Heart right ventricle (tissue), 16 donors: ENCODE measurements at regions not wholly inside any gene's neighbourhood (a gene's known extent, or its start where the extent isn't known, plus 50 kb on each side); places are given as distances from the start of the nearest gene placed in this dataset.

Experiments used
- ATAC-seq, 8 donors: fragments of 200-7000 bp; cut with Tn5 transposase; one replicate each; pipeline ENCODE4 v1.9.1; 2020; ENCODE audit warnings: mild to moderate bottlenecking in 8 of 8, moderate library complexity in 8 of 8, moderate number of reproducible peaks in 1 of 8
- DNase-seq, 2 donors: peaks; one replicate each; pipeline ENCODE4 v3.0.0-alpha.2; 2020
- H3K27ac ChIP-seq, 10 donors: fragments of 200-600 bp; sonication (generic) in 2 of 10; one replicate each; pipeline versions ENCODE4 v1.5.0 to v1.8.0; 2020 to 2022; ENCODE audit warnings: mild to moderate bottlenecking in 3 of 10
- H3K27me3 ChIP-seq, 7 donors: fragments of 200-600 bp; one replicate each; pipeline ENCODE4 v1.8.0; 2021 to 2022; ENCODE audit warnings: mild to moderate bottlenecking in 2 of 7
- H3K36me3 ChIP-seq, 9 donors: fragments of 200-600 bp; sonication (generic) in 1 of 9; one replicate each; pipeline versions ENCODE4 v1.5.0 to v1.8.0; 2020 to 2022; ENCODE audit warnings: mild to moderate bottlenecking in 2 of 9
- H3K4me1 ChIP-seq, 9 donors: fragments of 200-600 bp; sonication (generic) in 1 of 9; one replicate each; pipeline versions ENCODE4 v1.5.0 to v1.8.0; 2020 to 2022; ENCODE audit warnings: mild to moderate bottlenecking in 4 of 9
- H3K4me3 ChIP-seq, 10 donors: fragments of 200-600 bp; sonication (generic) in 2 of 10; one replicate each; pipeline versions ENCODE4 v1.5.0 to v1.8.0; 2020 to 2022; ENCODE audit warnings: mild to moderate bottlenecking in 7 of 10, moderate library complexity in 2 of 10
- H3K9me3 ChIP-seq, 11 donors: fragments of 200-600 bp in 10 of 11; sonication (generic) in 2 of 11; one replicate each; pipeline versions ENCODE4 v1.5.0 to v1.8.0; 2013 to 2022; ENCODE audit warnings: mild to moderate bottlenecking in 2 of 11, control low read depth in 1 of 11, moderate library complexity in 1 of 11
- WGBS, 2 donors: extraction: QIAGEN DNeasy Blood & Tissue Kit; methylation state at CpG; one replicate each; pipeline ENCODE4 v1.1.7; 2013; ENCODE audit warnings: inconsistent platforms in 1 of 2; 5-methylcytosine and 5-hydroxymethylcytosine counted together
- intact Hi-C, 10 donors: fragments of 100-400 bp; cut with DNase I; formaldehyde crosslinking; loops; one replicate each; pipeline versions ENCODE4 v1.11.1 to v1.14.2; 2022
- TF ChIP-seq, protein P1 (sequence below), 9 donors: fragments of 200-600 bp; sonication (generic) in 2 of 9; IDR thresholded peaks; one replicate each; pipeline versions ENCODE4 v1.5.0 to v1.8.0; 2021 to 2022; ENCODE audit warnings: antibody characterized with exemption in 9 of 9, mild to moderate bottlenecking in 5 of 9, moderate library complexity in 1 of 9
- donor health status: Arrhythmogenic right ventricular cardiomyopathy.
- donor health status: ischemic (EF 13 %, LVEDD 7.1; RV severe dilation, severe dysfunction).
- donor health status: healthy with polysubstance abuse.
- donor health status: DM: no; HTN: yes; CAD: no.
- donor health status: DM: no; HTN: no; CAD: no.
- donor health status: ischemic (EF 25% LVEDD 6.9; RV normal size, moderate dysfunction).
- donor health status: ischemic (EF 25% LVEDD 5.7; RV mildly dilated, moderate dysfunction).
- donor health status: healthy.
- donor health status: DM: yes; HTN: yes; CAD: no.
- donor health status: Ischemic cardiomyopathy.
- donor health status: ischemic (EF 35%, LVEDD 5.7; RV mildly dilated, moderate dysfunction).
- donor health status: nonischemic (EF 11% LVEDD 7.7; RV severe dilation, severe dysfunction).
- donor health status: DM: yes; HTN: yes; CAD: no.
- donor health status: PGD.
- donor health status: ischemic (EF 29% LVEDD 5.4; RV normal size, mild dysfunction).
- donor health status: nonischemic (EF 23%, LVEDD 6.1; RV moderate dilation, normal function).

DNA sequence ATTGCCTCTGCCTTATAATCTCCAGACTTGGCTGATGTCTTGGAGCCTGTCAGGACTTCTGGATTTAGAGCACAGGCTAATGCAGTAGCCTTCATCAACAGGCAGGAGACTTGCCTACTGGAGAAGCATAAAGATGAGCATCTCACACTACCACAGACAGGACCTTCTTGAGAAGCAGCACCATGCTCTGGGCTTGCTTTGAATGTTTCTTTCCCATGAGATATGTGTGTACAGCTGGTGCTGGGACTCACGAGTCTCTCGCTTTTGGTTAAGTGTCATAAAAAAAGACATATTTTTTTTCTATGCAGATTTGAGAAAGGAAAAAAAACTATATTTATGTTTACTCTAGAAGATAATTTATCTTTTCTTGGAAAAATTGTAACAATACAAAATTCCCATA, 671.3 kb downstream of the MRPL39 start:
- TF ChIP-seq, protein P1, sequence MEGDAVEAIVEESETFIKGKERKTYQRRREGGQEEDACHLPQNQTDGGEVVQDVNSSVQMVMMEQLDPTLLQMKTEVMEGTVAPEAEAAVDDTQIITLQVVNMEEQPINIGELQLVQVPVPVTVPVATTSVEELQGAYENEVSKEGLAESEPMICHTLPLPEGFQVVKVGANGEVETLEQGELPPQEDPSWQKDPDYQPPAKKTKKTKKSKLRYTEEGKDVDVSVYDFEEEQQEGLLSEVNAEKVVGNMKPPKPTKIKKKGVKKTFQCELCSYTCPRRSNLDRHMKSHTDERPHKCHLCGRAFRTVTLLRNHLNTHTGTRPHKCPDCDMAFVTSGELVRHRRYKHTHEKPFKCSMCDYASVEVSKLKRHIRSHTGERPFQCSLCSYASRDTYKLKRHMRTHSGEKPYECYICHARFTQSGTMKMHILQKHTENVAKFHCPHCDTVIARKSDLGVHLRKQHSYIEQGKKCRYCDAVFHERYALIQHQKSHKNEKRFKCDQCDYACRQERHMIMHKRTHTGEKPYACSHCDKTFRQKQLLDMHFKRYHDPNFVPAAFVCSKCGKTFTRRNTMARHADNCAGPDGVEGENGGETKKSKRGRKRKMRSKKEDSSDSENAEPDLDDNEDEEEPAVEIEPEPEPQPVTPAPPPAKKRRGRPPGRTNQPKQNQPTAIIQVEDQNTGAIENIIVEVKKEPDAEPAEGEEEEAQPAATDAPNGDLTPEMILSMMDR (IDR thresholded peaks at IDR 0.05): no peak
- H3K4me3 ChIP-seq: no peak overlapping the region
- H3K36me3 ChIP-seq: no peaks in the 10 kb centered on the region
- DNase-seq: no peak
- peak in 1 of 8 donors; percentile 45 for ATAC-seq
- peaks cover 0 to 3% (median 0%) of the 10 kb centered on the region in 11 donors for H3K9me3 ChIP-seq
- no peaks in the 10 kb centered on the region for H3K27me3 ChIP-seq
- H3K4me1 ChIP-seq: peaks cover 0 to 11% (median 0%) of the 10 kb centered on the region in 9 donors
- intact Hi-C loops: no loop called here
- H3K27ac ChIP-seq: peak overlapping the region in 1 of 10 donors; percentile 23
- 50 to 68% methylated on average over 2 of the region's 2 CpGs for WGBS, 2 donors

DNA sequence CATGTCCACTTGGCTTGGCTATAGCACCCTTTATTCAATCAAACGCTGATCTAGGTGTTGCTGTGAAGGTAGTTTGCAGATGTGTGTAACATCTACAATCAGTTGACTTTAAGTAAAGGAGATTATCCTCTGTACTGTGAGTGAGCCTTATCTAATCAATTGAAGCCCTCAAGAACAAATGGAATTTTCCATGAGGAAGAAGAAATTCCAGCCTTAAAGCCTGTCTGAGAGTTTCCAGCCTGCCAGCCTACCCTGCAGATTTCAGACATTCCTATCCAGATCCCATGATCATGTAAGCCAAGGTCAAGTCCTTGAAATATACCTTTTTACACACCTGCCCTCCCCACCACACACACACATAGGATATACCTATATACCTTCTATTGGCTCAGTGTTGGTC, 696.7 kb downstream of the MRPL39 start:
- Histone ChIP-seq H3K36me3 (no peaks in the 10 kb centered on the region), H3K27me3 (no peaks in the 10 kb centered on the region), H3K4me1 (no peaks in the 10 kb centered on the region), H3K4me3 (no peak overlapping the region), H3K9me3 (peaks cover 0 to 4% (median 0%) of the 10 kb centered on the region in 11 donors), H3K27ac (no peak overlapping the region)
- TF ChIP-seq, protein P1 (IDR thresholded peaks at IDR 0.05): no peak
- WGBS, 2 donors: 22 to 39% methylated on average over 1 of the region's 1 CpG
- ATAC-seq: no peak
- intact Hi-C loops: no loop called here
- DNase-seq: no peak

DNA sequence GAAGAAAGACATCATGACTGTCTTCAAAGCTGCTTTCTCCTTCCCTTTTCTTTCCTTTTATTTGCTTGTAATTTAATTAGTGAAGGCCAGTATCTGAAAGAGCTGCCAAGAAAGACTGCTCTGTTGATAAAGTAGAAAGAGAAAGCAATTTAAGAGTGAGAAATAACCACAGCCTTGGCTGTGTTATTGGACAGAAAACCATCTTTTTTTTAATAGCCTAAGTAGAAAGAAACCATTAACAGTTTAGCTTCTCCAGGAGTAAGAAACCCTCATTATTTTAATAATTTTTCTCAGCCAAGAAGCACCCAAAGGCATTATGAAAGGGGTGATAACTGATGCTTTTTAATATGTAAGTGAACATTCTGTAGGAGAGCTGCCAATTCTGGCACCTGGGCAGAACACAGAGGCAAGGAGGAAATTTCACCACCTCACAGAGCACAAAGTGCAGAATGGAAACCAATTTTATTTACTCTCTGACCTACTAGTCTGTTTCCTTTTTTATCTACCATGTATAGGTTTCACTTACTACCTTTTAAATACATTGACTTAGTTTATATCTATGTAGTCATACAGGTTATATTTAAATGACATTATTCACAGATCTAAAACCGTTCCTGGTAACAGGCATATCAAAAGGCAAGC, 703.2 kb downstream of the MRPL39 start:
- 33 to 52% methylated on average over 1 of the region's 1 CpG for WGBS, 2 donors
- ATAC-seq (no peak), DNase-seq (no peak)
- H3K4me3 ChIP-seq: no peak overlapping the region
- no peaks in the 10 kb centered on the region for H3K27me3 ChIP-seq
- intact Hi-C loops: no loop called here
- H3K27ac ChIP-seq: no peak overlapping the region
- peaks cover 0 to 6% (median 0%) of the 10 kb centered on the region in 11 donors for H3K9me3 ChIP-seq
- H3K4me1 ChIP-seq: no peaks in the 10 kb centered on the region
- TF ChIP-seq, protein P1 (IDR thresholded peaks at IDR 0.05): no peak
- no peaks in the 10 kb centered on the region for H3K36me3 ChIP-seq

DNA sequence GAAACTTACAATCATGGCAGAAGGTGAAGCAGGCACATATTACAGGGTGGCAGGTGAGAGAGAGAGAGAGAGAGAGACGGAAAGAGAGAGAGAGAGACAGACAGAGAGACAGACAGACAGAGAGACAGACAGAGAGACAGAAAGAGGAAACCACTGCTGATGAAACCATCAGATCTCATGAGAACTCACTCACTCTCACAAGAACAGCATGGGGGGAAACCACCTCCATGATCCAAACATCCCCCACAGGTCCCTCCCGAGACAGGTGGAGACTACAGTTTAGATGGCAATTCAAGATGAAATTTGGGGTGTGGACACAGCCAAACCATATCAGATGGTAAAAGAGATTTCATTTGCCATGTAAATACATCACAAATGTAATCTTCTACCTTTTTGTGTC, 708.1 kb downstream of the MRPL39 start:
- WGBS, 2 donors: 69 to 86% methylated on average over 2 of the region's 2 CpGs
- no peak overlapping the region for H3K4me3 ChIP-seq
- DNase-seq: no peak
- TF ChIP-seq, protein P1 (IDR thresholded peaks at IDR 0.05): no peak
- no peak overlapping the region for H3K27ac ChIP-seq
- peaks cover 0 to 6% (median 0%) of the 10 kb centered on the region in 11 donors for H3K9me3 ChIP-seq
- intact Hi-C loops: loop anchor here in 8 of 10 donors (5.0 to 10.0 kb wide), 5 partner anchors 146 to 488 kb away; no protein-coding TSS in a partner anchor
- H3K4me1 ChIP-seq: no peaks in the 10 kb centered on the region
- H3K36me3 ChIP-seq: no peaks in the 10 kb centered on the region
- H3K27me3 ChIP-seq: no peaks in the 10 kb centered on the region
- no peak for ATAC-seq
